ENCODE measurements at regions not wholly inside any gene's neighbourhood (a gene's known extent, or its start where the extent isn't known, plus 50 kb on each side); places are given as distances from the start of the nearest gene placed in this dataset.
"Not testable (repeated sequence)": the region's sequence is repeated elsewhere in the genome, so short reads cannot be mapped to it uniquely, and the experiment has no call there.

DNA sequence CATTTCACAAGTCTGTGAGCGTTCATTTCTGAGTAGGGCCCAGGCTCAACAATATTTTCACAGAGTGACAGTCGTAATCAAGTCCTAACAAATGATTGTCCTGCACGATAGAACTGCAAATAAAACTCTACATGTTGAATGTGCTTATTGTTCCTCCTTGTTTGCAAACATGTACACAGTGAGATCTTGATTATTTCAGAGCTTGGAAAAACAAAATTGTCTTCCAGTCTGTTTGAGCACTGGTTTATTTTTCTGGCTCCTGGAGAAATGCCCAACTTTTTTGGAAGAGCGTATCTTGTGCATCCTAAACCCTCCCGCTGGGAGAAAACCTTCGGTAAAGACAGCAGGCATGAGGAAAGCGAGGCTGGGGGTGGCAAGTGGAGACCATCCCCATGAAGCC is 91.1 kb downstream of the TEX36 start:
- Histone ChIP-seq H3K36me3 (ENCODE audit: control insufficient read depth, insufficient read depth, low read length) (no peaks in the 10 kb centered on the region), H3K27me3 (ENCODE audit: control insufficient read depth, insufficient read depth, low read length) (no peaks in the 10 kb centered on the region), H3K4me3 (ENCODE audit: low read depth, low read length) (no peak overlapping the region)
- TF ChIP-seq, protein P1, sequence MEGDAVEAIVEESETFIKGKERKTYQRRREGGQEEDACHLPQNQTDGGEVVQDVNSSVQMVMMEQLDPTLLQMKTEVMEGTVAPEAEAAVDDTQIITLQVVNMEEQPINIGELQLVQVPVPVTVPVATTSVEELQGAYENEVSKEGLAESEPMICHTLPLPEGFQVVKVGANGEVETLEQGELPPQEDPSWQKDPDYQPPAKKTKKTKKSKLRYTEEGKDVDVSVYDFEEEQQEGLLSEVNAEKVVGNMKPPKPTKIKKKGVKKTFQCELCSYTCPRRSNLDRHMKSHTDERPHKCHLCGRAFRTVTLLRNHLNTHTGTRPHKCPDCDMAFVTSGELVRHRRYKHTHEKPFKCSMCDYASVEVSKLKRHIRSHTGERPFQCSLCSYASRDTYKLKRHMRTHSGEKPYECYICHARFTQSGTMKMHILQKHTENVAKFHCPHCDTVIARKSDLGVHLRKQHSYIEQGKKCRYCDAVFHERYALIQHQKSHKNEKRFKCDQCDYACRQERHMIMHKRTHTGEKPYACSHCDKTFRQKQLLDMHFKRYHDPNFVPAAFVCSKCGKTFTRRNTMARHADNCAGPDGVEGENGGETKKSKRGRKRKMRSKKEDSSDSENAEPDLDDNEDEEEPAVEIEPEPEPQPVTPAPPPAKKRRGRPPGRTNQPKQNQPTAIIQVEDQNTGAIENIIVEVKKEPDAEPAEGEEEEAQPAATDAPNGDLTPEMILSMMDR (IDR thresholded peaks at IDR 0.05; ENCODE audit: insufficient read depth, low read length, poor library complexity, severe bottlenecking) = no peak
- DNase-seq (ENCODE audit: low read depth) = no peak

GRCh38 chr10:125588738-125589137 is 94.2 kb downstream of the TEX36 start:
- not testable (repeated sequence) for H3K36me3 ChIP-seq (ENCODE audit: control insufficient read depth, insufficient read depth, low read length); H3K4me3 ChIP-seq (ENCODE audit: low read depth, low read length); H3K27me3 ChIP-seq (ENCODE audit: control insufficient read depth, insufficient read depth, low read length); DNase-seq (ENCODE audit: low read depth)

GRCh38 chr10:125584954-125585353 is 98.0 kb downstream of the TEX36 start:
- no peak overlapping the region for H3K4me3 ChIP-seq (ENCODE audit: low read depth, low read length)
- TF ChIP-seq, protein P1 (IDR thresholded peaks at IDR 0.05; ENCODE audit: insufficient read depth, low read length, poor library complexity, severe bottlenecking) = no peak
- no peaks in the 10 kb centered on the region for H3K36me3 ChIP-seq (ENCODE audit: control insufficient read depth, insufficient read depth, low read length)
- H3K27me3 ChIP-seq (ENCODE audit: control insufficient read depth, insufficient read depth, low read length) = no peaks in the 10 kb centered on the region
- no peak for DNase-seq (ENCODE audit: low read depth)

GRCh38 chr10:125578658-125579315 is 104.2 kb downstream of the TEX36 start:
- Histone ChIP-seq H3K4me3 (ENCODE audit: low read depth, low read length) (no peak overlapping the region), H3K36me3 (ENCODE audit: control insufficient read depth, insufficient read depth, low read length) (no peaks in the 10 kb centered on the region), H3K27me3 (ENCODE audit: control insufficient read depth, insufficient read depth, low read length) (no peaks in the 10 kb centered on the region)
- TF ChIP-seq, protein P1 (IDR thresholded peaks at IDR 0.05; ENCODE audit: insufficient read depth, low read length, poor library complexity, severe bottlenecking) = no peak
- DNase-seq (ENCODE audit: low read depth) = no peak

- Histone ChIP-seq H3K27me3 (ENCODE audit: control insufficient read depth, insufficient read depth, low read length) (no peaks in the 10 kb centered on the region), H3K36me3 (ENCODE audit: control insufficient read depth, insufficient read depth, low read length) (no peaks in the 10 kb centered on the region), H3K4me3 (ENCODE audit: low read depth, low read length) (no peak overlapping the region)
- no peak for DNase-seq (ENCODE audit: low read depth)
- TF ChIP-seq, protein P1 (IDR thresholded peaks at IDR 0.05; ENCODE audit: insufficient read depth, low read length, poor library complexity, severe bottlenecking) = no peak
Observed at GRCh38 chr10:125575843-125576242, 107.1 kb downstream of the TEX36 start.

GRCh38 chr10:125568156-125568555 is 114.8 kb downstream of the TEX36 start:
- Histone ChIP-seq H3K36me3 (ENCODE audit: control insufficient read depth, insufficient read depth, low read length) (no peaks in the 10 kb centered on the region), H3K4me3 (ENCODE audit: low read depth, low read length) (no peak overlapping the region), H3K27me3 (ENCODE audit: control insufficient read depth, insufficient read depth, low read length) (peaks cover 2% of the 10 kb centered on the region)
- no peak for DNase-seq (ENCODE audit: low read depth)
- TF ChIP-seq, protein P1 (IDR thresholded peaks at IDR 0.05; ENCODE audit: insufficient read depth, low read length, poor library complexity, severe bottlenecking) = no peak

Data from kidney epithelial cell (primary cell).